GM12878 (cell line): ENCODE measurements at regions not wholly inside any gene's neighbourhood (a gene's known extent, or its start where the extent isn't known, plus 50 kb on each side); places are given as distances from the start of the nearest gene placed in this dataset.

Source experiments
- CTCF ChIP-seq, 3 experiments: IDR thresholded peaks in 2 of 3; conservative IDR thresholded peaks in 1 of 3; 2 replicates each; pipeline ENCODE4 v1.5.1; 2011; ENCODE audit warnings: low read depth in 3 of 3, low read length in 3 of 3, mild to moderate bottlenecking in 3 of 3, control low read depth in 2 of 3, moderate library complexity in 2 of 3, inconsistent platforms in 1 of 3, mixed read lengths in 1 of 3; ENCODE audit not compliant: control insufficient read depth in 2 of 3, insufficient read depth in 1 of 3; ENCODE audit errors: extremely low read depth in 1 of 3
- E2F4 ChIP-seq: IDR thresholded peaks from 2 replicates; pipeline ENCODE4 v1.6.1; 2012; ENCODE audit warnings: low read depth, low read length, improper control_type of control experiment
- MYC ChIP-seq: IDR thresholded peaks from 2 replicates; pipeline ENCODE4 v1.6.1; 2011; ENCODE audit warnings: mild to moderate bottlenecking, low read length, moderate library complexity, inconsistent platforms; ENCODE audit not compliant: insufficient read depth, insufficient replicate concordance, insufficient read length, severe bottlenecking
- NRF1 ChIP-seq: conservative IDR thresholded peaks from 2 replicates; pipeline ENCODE4 v1.6.1; 2011; ENCODE audit warnings: mild to moderate bottlenecking, low read depth, low read length, improper control_type of control experiment
- POLR2A ChIP-seq: IDR thresholded peaks from 2 replicates; pipeline ENCODE4 v1.6.1; 2011; ENCODE audit warnings: low read depth, mild to moderate bottlenecking, low read length
- POLR2AphosphoS5 ChIP-seq: IDR thresholded peaks from 2 replicates; pipeline ENCODE4 v1.6.1; 2011; ENCODE audit warnings: mild to moderate bottlenecking, low read length, inconsistent platforms
- RAD21 ChIP-seq: IDR thresholded peaks from 2 replicates; pipeline ENCODE4 v1.6.1; 2011; ENCODE audit warnings: mild to moderate bottlenecking, low read depth, low read length, moderate library complexity; ENCODE audit not compliant: insufficient read depth
- REST ChIP-seq: IDR thresholded peaks from 2 replicates; pipeline ENCODE4 v1.6.1; 2012; ENCODE audit warnings: mild to moderate bottlenecking, low read depth, low read length
- SIN3A ChIP-seq: IDR thresholded peaks from 2 replicates; pipeline ENCODE4 v1.6.1; 2012; ENCODE audit warnings: low read depth, low read length, improper control_type of control experiment
- SIX5 ChIP-seq: IDR thresholded peaks from 2 replicates; pipeline ENCODE4 v1.6.1; 2011; ENCODE audit warnings: mild to moderate bottlenecking, low read depth, low read length, moderate library complexity; ENCODE audit not compliant: severe bottlenecking
- USF1 ChIP-seq: IDR thresholded peaks from 2 replicates; pipeline ENCODE4 v1.6.1; 2011; ENCODE audit warnings: borderline replicate concordance, low read depth, mild to moderate bottlenecking, moderate library complexity, mixed read lengths, low read length; ENCODE audit not compliant: insufficient read depth; ENCODE audit errors: extremely low read length

GRCh38 chr18:78242806-78243205 is 736.8 kb upstream of the SALL3 start:
- TF ChIP-seq POLR2A: no peak
- no peak for TF ChIP-seq CTCF (IDR thresholded peaks at IDR 0.05 in 2 of 3, conservative IDR thresholded peaks at IDR 0.05 in 1 of 3; ENCODE audit: control insufficient read depth in 2 of 3, extremely low read depth in 1 of 3, insufficient read depth in 1 of 3, low read depth in 3 of 3, low read length in 3 of 3)
- no peak for TF ChIP-seq POLR2AphosphoS5
- TF ChIP-seq MYC: no peak
- TF ChIP-seq REST: no peak
- TF ChIP-seq SIX5: no peak
- no peak for TF ChIP-seq NRF1
- TF ChIP-seq RAD21: no peak
- TF ChIP-seq USF1: no peak
- TF ChIP-seq SIN3A: no peak
- no peak for TF ChIP-seq E2F4
